ENCODE measurements at regions not wholly inside any gene's neighbourhood (a gene's known extent, or its start where the extent isn't known, plus 50 kb on each side); places are given as distances from the start of the nearest gene placed in this dataset.

- DNase-seq: no peak
These were observed 55.1 kb downstream of the KIF4B start for GRCh38 chr5:155068616-155069100.

GRCh38 chr5:155069961-155070360, 56.4 kb downstream of the KIF4B start:
- DNase-seq: no peak

- DNase-seq: no peak
These were observed 57.2 kb downstream of the KIF4B start for GRCh38 chr5:155070781-155071180.

GRCh38 chr5:155076379-155076778, 62.8 kb downstream of the KIF4B start:
- DNase-seq: no peak

- no peak for DNase-seq
These were observed 66.1 kb downstream of the KIF4B start for GRCh38 chr5:155079698-155080097.

- DNase-seq: no peak
These were observed 67.2 kb downstream of the KIF4B start for GRCh38 chr5:155080721-155081120.

GRCh38 chr5:155081618-155082017, 68.1 kb downstream of the KIF4B start:
- DNase-seq: no peak

GRCh38 chr5:155082401-155082800, 68.8 kb downstream of the KIF4B start:
- DNase-seq: no peak

GRCh38 chr5:155085282-155085989, 71.9 kb downstream of the KIF4B start:
- no peak for DNase-seq

- no peak for DNase-seq
These were observed 73.5 kb downstream of the KIF4B start for GRCh38 chr5:155087036-155087435.

- no peak for DNase-seq
These were observed 75.3 kb downstream of the KIF4B start for GRCh38 chr5:155088811-155089210.

GRCh38 chr5:155089643-155090042, 76.1 kb downstream of the KIF4B start:
- no peak for DNase-seq

- DNase-seq: no peak
These were observed 77.6 kb downstream of the KIF4B start for GRCh38 chr5:155091063-155091648.

- no peak for DNase-seq
These were observed 78.5 kb downstream of the KIF4B start for GRCh38 chr5:155091768-155092717.

GRCh38 chr5:155094455-155094854, 80.9 kb downstream of the KIF4B start:
- no peak for DNase-seq

- no peak for DNase-seq
These were observed 84.4 kb downstream of the KIF4B start for GRCh38 chr5:155097995-155098394.

- DNase-seq: no peak
These were observed 84.9 kb downstream of the KIF4B start for GRCh38 chr5:155098433-155098832.

- DNase-seq: no peak
These were observed 88.1 kb downstream of the KIF4B start for GRCh38 chr5:155101697-155102096.

- no peak for DNase-seq
These were observed 89.6 kb downstream of the KIF4B start for GRCh38 chr5:155103146-155103545.

GRCh38 chr5:155104441-155104840, 90.9 kb downstream of the KIF4B start:
- no peak for DNase-seq

- no peak for DNase-seq
These were observed 92.7 kb downstream of the KIF4B start for GRCh38 chr5:155106221-155106620.

GRCh38 chr5:155113888-155114287, 100.3 kb downstream of the KIF4B start:
- DNase-seq: no peak

GRCh38 chr5:155114655-155115054, 101.1 kb downstream of the KIF4B start:
- DNase-seq: no peak

All from CD4-positive, alpha-beta T cell treated with Interleukin-4 for 4 hours (primary cell).